ENCODE measurements at regions not wholly inside any gene's neighbourhood (a gene's known extent, or its start where the extent isn't known, plus 50 kb on each side); places are given as distances from the start of the nearest gene placed in this dataset.
A peak's percentile ranks its signal among the peaks of the same experiment; 100 is the strongest.

DNA sequence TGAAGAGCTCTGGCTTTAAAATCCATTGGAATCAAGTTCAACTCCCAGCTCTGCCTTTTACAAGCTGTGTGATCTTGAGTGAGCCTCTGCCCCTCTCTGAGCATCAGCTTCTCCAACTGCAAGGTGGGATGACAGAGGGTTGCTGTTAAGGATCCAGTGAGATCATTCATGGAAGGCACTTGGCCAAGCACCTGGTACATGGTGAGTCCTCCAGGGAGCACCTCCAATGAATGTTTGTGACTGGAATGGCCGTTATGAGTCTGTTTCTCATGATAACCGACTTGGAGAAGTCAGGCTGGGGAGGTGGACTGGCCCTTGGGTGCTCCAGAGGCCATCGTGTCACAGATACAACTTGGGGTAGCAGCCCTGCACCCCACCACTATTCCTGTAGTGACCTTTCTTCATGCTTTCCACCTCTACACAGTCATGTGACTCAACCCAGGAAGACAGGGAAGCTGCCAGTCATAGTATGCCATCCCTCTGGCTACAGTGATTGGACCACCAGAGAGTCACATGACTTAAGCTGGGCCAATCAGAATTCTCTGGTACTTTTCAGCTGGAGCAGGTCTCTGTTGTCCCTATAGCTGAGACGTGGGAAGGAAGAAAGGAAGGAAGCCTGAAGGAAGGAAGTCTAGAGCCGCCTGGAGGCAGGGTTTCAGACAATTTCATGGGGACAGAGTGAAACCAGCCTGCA, 146.5 kb upstream of the MYL2 start:
- no peak overlapping the region for H3K4me3 ChIP-seq (replicated peaks; ENCODE audit: insufficient read depth, low read length)
- no peaks in the 10 kb centered on the region for H3K27me3 ChIP-seq (ENCODE audit: insufficient read depth, poor library complexity, severe bottlenecking)
- H3K27ac ChIP-seq (replicated peaks): no peak overlapping the region
- TF ChIP-seq, protein P1, sequence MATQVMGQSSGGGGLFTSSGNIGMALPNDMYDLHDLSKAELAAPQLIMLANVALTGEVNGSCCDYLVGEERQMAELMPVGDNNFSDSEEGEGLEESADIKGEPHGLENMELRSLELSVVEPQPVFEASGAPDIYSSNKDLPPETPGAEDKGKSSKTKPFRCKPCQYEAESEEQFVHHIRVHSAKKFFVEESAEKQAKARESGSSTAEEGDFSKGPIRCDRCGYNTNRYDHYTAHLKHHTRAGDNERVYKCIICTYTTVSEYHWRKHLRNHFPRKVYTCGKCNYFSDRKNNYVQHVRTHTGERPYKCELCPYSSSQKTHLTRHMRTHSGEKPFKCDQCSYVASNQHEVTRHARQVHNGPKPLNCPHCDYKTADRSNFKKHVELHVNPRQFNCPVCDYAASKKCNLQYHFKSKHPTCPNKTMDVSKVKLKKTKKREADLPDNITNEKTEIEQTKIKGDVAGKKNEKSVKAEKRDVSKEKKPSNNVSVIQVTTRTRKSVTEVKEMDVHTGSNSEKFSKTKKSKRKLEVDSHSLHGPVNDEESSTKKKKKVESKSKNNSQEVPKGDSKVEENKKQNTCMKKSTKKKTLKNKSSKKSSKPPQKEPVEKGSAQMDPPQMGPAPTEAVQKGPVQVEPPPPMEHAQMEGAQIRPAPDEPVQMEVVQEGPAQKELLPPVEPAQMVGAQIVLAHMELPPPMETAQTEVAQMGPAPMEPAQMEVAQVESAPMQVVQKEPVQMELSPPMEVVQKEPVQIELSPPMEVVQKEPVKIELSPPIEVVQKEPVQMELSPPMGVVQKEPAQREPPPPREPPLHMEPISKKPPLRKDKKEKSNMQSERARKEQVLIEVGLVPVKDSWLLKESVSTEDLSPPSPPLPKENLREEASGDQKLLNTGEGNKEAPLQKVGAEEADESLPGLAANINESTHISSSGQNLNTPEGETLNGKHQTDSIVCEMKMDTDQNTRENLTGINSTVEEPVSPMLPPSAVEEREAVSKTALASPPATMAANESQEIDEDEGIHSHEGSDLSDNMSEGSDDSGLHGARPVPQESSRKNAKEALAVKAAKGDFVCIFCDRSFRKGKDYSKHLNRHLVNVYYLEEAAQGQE (IDR thresholded peaks at IDR 0.05; ENCODE audit: insufficient replicate concordance, low read depth): no peak
- TF ChIP-seq SPI1 (IDR thresholded peaks at IDR 0.05; ENCODE audit: borderline replicate concordance, low read depth): no peak
- TF ChIP-seq POLR2AphosphoS5 (IDR thresholded peaks at IDR 0.05; ENCODE audit: low read depth): no peak
- no peak for TF ChIP-seq GABPA (IDR thresholded peaks at IDR 0.05; ENCODE audit: low read depth)
- TF ChIP-seq, protein P2, sequence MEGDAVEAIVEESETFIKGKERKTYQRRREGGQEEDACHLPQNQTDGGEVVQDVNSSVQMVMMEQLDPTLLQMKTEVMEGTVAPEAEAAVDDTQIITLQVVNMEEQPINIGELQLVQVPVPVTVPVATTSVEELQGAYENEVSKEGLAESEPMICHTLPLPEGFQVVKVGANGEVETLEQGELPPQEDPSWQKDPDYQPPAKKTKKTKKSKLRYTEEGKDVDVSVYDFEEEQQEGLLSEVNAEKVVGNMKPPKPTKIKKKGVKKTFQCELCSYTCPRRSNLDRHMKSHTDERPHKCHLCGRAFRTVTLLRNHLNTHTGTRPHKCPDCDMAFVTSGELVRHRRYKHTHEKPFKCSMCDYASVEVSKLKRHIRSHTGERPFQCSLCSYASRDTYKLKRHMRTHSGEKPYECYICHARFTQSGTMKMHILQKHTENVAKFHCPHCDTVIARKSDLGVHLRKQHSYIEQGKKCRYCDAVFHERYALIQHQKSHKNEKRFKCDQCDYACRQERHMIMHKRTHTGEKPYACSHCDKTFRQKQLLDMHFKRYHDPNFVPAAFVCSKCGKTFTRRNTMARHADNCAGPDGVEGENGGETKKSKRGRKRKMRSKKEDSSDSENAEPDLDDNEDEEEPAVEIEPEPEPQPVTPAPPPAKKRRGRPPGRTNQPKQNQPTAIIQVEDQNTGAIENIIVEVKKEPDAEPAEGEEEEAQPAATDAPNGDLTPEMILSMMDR (IDR thresholded peaks at IDR 0.05; ENCODE audit: insufficient read depth, low read length): no peak
- DNase-seq (ENCODE audit: low read depth in 1 of 2, low spot score in 1 of 2): peak in 1 of 2 experiments; percentile 12

DNA sequence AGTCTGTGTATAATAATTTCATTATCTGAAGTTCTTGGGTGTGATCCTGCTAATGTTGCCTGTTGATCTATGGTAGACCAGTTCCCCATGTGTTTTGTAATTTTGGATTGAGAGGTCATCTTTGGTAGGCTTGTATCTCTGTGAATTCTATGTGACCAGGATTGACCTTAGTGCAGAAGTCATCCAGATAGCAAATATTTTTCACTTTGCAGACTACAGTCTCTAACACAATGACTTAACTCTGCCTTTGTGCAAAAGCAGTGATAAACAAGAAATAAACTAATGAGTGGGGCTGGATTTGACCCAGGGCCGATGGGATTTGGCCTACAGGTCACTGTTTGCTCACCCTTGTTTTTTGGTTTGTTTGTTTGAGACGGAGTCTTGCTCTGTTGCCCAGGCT, 144.6 kb upstream of the MYL2 start:
- H3K27me3 ChIP-seq (ENCODE audit: insufficient read depth, poor library complexity, severe bottlenecking): no peaks in the 10 kb centered on the region
- H3K4me3 ChIP-seq (replicated peaks; ENCODE audit: insufficient read depth, low read length): no peak overlapping the region
- no peak overlapping the region for H3K27ac ChIP-seq (replicated peaks)
- TF ChIP-seq SPI1 (IDR thresholded peaks at IDR 0.05; ENCODE audit: borderline replicate concordance, low read depth) (no peak), POLR2AphosphoS5 (IDR thresholded peaks at IDR 0.05; ENCODE audit: low read depth) (no peak), GABPA (IDR thresholded peaks at IDR 0.05; ENCODE audit: low read depth) (no peak)
- TF ChIP-seq, protein P2 (IDR thresholded peaks at IDR 0.05; ENCODE audit: insufficient read depth, low read length): no peak
- TF ChIP-seq, protein P1 (IDR thresholded peaks at IDR 0.05; ENCODE audit: insufficient replicate concordance, low read depth): no peak
- DNase-seq (ENCODE audit: low read depth in 1 of 2, low spot score in 1 of 2): no peak

DNA sequence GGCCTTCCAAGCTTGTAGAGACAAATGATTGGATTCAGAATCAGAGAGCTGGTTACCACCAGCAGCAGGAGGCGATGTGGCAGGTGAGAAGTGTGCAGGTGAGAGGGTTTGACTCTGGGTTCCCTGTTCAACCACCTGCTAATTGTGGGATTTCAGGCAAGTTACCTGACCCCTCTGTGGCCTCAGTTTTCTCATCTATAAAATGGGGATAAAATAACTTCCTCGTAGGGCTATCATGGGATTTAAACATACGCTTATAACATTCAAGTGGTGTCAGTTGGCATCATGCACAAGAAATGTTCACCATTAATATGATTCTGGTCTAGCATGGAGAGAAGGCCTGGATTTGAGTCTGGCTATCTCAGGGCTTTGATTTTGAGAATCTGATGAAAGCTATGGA, 143.8 kb upstream of the MYL2 start:
- TF ChIP-seq GABPA (IDR thresholded peaks at IDR 0.05; ENCODE audit: low read depth) (no peak), SPI1 (IDR thresholded peaks at IDR 0.05; ENCODE audit: borderline replicate concordance, low read depth) (no peak), POLR2AphosphoS5 (IDR thresholded peaks at IDR 0.05; ENCODE audit: low read depth) (no peak)
- Histone ChIP-seq H3K4me3 (replicated peaks; ENCODE audit: insufficient read depth, low read length) (no peak overlapping the region), H3K27ac (replicated peaks) (no peak overlapping the region), H3K27me3 (ENCODE audit: insufficient read depth, poor library complexity, severe bottlenecking) (no peaks in the 10 kb centered on the region)
- DNase-seq (ENCODE audit: low read depth in 1 of 2, low spot score in 1 of 2): no peak

DNA sequence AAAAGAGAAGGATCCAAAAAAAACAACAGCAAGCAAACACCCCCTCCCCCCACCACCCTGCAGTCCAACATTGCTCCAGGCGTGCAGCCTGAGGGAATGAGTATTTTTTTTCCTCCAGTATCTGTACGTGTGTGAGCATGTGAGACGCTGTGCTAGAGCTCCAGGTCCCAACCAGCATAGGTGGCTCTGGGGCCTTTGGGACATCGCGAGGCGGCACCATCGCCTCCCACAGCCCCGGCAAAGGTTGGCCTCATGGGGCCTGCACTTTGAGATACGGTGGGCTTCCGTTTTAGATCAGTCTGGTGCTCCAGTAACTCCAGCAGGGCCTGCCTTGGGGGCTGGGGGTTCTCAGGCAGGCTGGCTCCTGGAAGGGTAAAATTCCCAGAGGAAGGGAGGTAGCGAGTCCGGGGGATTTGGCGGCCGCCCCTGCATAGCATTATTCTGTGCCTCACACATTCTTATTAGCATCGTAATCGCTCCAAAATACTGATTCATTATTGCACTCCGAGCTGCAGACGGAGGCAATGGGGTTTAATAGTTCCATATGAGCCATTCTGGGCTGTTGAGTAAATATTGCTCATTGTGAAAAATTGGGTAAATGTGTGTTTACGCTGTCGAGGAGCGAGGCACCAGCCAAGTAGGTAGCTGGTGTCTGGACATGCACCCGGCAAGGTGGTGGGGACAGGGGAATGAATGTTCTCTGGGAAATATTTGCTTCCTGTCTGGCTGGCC, 143.1 kb upstream of the MYL2 start:
- H3K27me3 ChIP-seq (ENCODE audit: insufficient read depth, poor library complexity, severe bottlenecking): no peaks in the 10 kb centered on the region
- no peak for DNase-seq (ENCODE audit: low read depth in 1 of 2, low spot score in 1 of 2)
- H3K27ac ChIP-seq (replicated peaks): no peak overlapping the region
- no peak overlapping the region for H3K4me3 ChIP-seq (replicated peaks; ENCODE audit: insufficient read depth, low read length)
- TF ChIP-seq GABPA (IDR thresholded peaks at IDR 0.05; ENCODE audit: low read depth): no peak
- TF ChIP-seq, protein P1 (IDR thresholded peaks at IDR 0.05; ENCODE audit: insufficient replicate concordance, low read depth): no peak
- TF ChIP-seq SPI1 (IDR thresholded peaks at IDR 0.05; ENCODE audit: borderline replicate concordance, low read depth): no peak
- no peak for TF ChIP-seq POLR2AphosphoS5 (IDR thresholded peaks at IDR 0.05; ENCODE audit: low read depth)
- TF ChIP-seq, protein P2 (IDR thresholded peaks at IDR 0.05; ENCODE audit: insufficient read depth, low read length): no peak

Data from HL-60 (cell line).